ENCODE measurements at regions not wholly inside any gene's neighbourhood (a gene's known extent, or its start where the extent isn't known, plus 50 kb on each side); places are given as distances from the start of the nearest gene placed in this dataset.

DNA sequence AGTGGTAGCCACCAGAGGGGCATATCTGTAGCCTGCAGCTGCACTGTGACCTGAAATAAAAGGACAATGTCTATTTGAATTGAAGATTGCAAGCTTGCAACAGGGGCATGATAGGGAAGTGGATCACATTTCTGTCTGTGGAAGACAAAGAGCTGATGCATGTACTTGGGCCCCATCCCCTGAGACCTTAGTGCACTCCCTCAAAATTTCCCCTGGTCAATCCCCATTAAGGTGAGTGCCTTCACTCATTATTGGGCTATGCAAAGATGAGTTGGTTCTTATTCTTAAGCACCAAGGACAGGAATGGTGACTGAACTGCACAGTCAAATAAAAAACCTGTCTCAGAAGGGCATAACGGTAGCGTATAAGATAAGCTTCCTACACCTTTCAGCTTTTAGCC, 273.1 kb upstream of the ARSJ start:
- TF ChIP-seq, protein P1, sequence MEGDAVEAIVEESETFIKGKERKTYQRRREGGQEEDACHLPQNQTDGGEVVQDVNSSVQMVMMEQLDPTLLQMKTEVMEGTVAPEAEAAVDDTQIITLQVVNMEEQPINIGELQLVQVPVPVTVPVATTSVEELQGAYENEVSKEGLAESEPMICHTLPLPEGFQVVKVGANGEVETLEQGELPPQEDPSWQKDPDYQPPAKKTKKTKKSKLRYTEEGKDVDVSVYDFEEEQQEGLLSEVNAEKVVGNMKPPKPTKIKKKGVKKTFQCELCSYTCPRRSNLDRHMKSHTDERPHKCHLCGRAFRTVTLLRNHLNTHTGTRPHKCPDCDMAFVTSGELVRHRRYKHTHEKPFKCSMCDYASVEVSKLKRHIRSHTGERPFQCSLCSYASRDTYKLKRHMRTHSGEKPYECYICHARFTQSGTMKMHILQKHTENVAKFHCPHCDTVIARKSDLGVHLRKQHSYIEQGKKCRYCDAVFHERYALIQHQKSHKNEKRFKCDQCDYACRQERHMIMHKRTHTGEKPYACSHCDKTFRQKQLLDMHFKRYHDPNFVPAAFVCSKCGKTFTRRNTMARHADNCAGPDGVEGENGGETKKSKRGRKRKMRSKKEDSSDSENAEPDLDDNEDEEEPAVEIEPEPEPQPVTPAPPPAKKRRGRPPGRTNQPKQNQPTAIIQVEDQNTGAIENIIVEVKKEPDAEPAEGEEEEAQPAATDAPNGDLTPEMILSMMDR (conservative IDR thresholded peaks at IDR 0.05 in 1 of 2, IDR thresholded peaks at IDR 0.05 in 1 of 2; ENCODE audit: low read depth in 1 of 2, low read length in 2 of 2) = no peak
- no peak for TF ChIP-seq EZH2 (IDR thresholded peaks at IDR 0.05; ENCODE audit: low read length, missing control alignments)

Measured in fibroblast of lung (primary cell).